HepG2 (cell line): ENCODE measurements at regions not wholly inside any gene's neighbourhood (a gene's known extent, or its start where the extent isn't known, plus 50 kb on each side); places are given as distances from the start of the nearest gene placed in this dataset.

Experiments
- ATAC-seq: fragments of 200-7000 bp; cut with Tn5 transposase; 3 replicates; pipeline ENCODE4 v1.9.1; 2020; ENCODE audit warnings: mild to moderate bottlenecking, moderate library complexity
- BruUV-seq: library from RNA; stranded (reverse); fragments of 400-500 nt; replicated peaks from 2 replicates; lab custom pipeline; 2021; lab: Mats Ljungman, UMichigan
- CTCF ChIA-PET: fragments of 300-600 bp; formaldehyde crosslinking; extraction: SDS; loops from one replicate; lab custom pipeline; 2021; ENCODE audit warnings: low total read pairs, inconsistent platforms, low intra/inter-chr PET ratio; lab: Yijun Ruan, JAX
- POLR2A ChIA-PET: fragments of 350-600 bp; sonication (Branson Sonifier 250); formaldehyde crosslinking; loops from one replicate; lab custom pipeline; 2020; ENCODE audit warnings: antibody characterized with exemption, inconsistent platforms; lab: Yijun Ruan, JAX
- DNase-seq: peaks from one replicate; pipeline ENCODE4 v3.0.0-alpha.2; 2015; ENCODE audit warnings: low spot score
- FAIRE-seq: peaks from 3 replicates; lab custom pipeline; 2011; peaks lifted over from hg19 to GRCh38; lab: Jason Lieb, UNC
- H2AFZ ChIP-seq: one replicate; pipeline ENCODE4 v1.6.1; 2011; ENCODE audit warnings: low read length, inconsistent platforms
- H3K27ac ChIP-seq: fragments of 300-600 bp; 3 replicates; pipeline ENCODE4 v1.8.0; 2011; ENCODE audit warnings: mixed run types, mild to moderate bottlenecking, mixed read lengths, low read length, inconsistent platforms; ENCODE audit not compliant: insufficient read depth; ENCODE audit errors: extremely low read length
- H3K27me3 ChIP-seq, 2 experiments: fragments of 200-600 bp in 1 of 2; 2 replicates in 1 of 2; 3 replicates in 1 of 2; pipeline versions ENCODE4 v1.6.0 to v1.8.0; 2011; ENCODE audit warnings: low read length in 2 of 2, mild to moderate bottlenecking in 2 of 2, moderate library complexity in 2 of 2, inconsistent platforms in 1 of 2; ENCODE audit not compliant: insufficient read depth in 2 of 2, control insufficient read depth in 1 of 2
- H3K36me3 ChIP-seq, 2 experiments: fragments of 200-600 bp in 1 of 2; replicated peaks in 1 of 2; 2 replicates in 1 of 2; 3 replicates in 1 of 2; pipeline versions ENCODE4 v1.5.1 to v1.8.0; 2011; ENCODE audit warnings: low read length in 2 of 2, inconsistent platforms in 1 of 2; ENCODE audit not compliant: insufficient read depth in 2 of 2, control insufficient read depth in 1 of 2
- H3K4me1 ChIP-seq: 2 replicates; pipeline ENCODE4 v1.5.1; 2012; ENCODE audit warnings: low read length, inconsistent platforms; ENCODE audit not compliant: insufficient read depth
- H3K4me2 ChIP-seq: 2 replicates; pipeline ENCODE4 v1.6.0; 2011; ENCODE audit warnings: low read depth, low read length, inconsistent platforms
- H3K4me3 ChIP-seq, 3 experiments: fragments of 200-600 bp in 1 of 3; sonication (generic), shearing (Covaris generic) in 1 of 3; replicated peaks in 1 of 3; 2 replicates each; pipeline ENCODE4 v1.5.1; 2011 to 2016; ENCODE audit warnings: low read length in 3 of 3, inconsistent platforms in 2 of 3, low read depth in 2 of 3, mild to moderate bottlenecking in 2 of 3, control low read depth in 1 of 3, mixed read lengths in 1 of 3; ENCODE audit not compliant: insufficient read depth in 1 of 3
- H3K79me2 ChIP-seq: one replicate; pipeline ENCODE4 v1.6.1; 2011; ENCODE audit warnings: low read length, inconsistent platforms; ENCODE audit not compliant: insufficient read depth
- H3K9ac ChIP-seq: 2 replicates; pipeline ENCODE4 v1.6.0; 2011; ENCODE audit warnings: mild to moderate bottlenecking, low read depth, low read length, inconsistent platforms; ENCODE audit not compliant: insufficient read depth
- H3K9me3 ChIP-seq: 2 replicates; pipeline ENCODE4 v1.5.1; 2012; ENCODE audit warnings: mild to moderate bottlenecking, low read length
- H4K20me1 ChIP-seq: 2 replicates; pipeline ENCODE4 v1.6.0; 2011; ENCODE audit warnings: inconsistent platforms, mild to moderate bottlenecking, low read length, moderate library complexity; ENCODE audit not compliant: insufficient read depth
- ATF7 ChIP-seq, 2 experiments: fragments of 450-650 bp in 1 of 2; sonication (generic) in 1 of 2; formaldehyde crosslinking in 1 of 2; IDR thresholded peaks; 2 replicates each; pipeline versions ENCODE4 v1.4.0 to v1.6.1; 2016 to 2020; ENCODE audit warnings: antibody characterized with exemption in 1 of 2, mild to moderate bottlenecking in 1 of 2, missing genetic modification reagents in 1 of 2
- BHLHE40 ChIP-seq: IDR thresholded peaks from 2 replicates; pipeline ENCODE4 v1.6.1; 2011; ENCODE audit warnings: low read length, improper control_type of control experiment
- SMAD3 ChIP-seq: sonication (generic); formaldehyde crosslinking; IDR thresholded peaks from 2 replicates; pipeline ENCODE4 v1.4.0; 2020; ENCODE audit warnings: missing genetic modification reagents
- SMAD9 ChIP-seq: sonication (generic); formaldehyde crosslinking; IDR thresholded peaks from 2 replicates; pipeline ENCODE4 v1.5.1; 2020; ENCODE audit warnings: mild to moderate bottlenecking, missing genetic modification reagents
- SNAI1 ChIP-seq: sonication (generic); formaldehyde crosslinking; IDR thresholded peaks from 2 replicates; pipeline ENCODE4 v1.5.0; 2020; ENCODE audit warnings: mild to moderate bottlenecking, missing genetic modification reagents, borderline replicate concordance
- ZNF563 ChIP-seq: sonication (generic); formaldehyde crosslinking; IDR thresholded peaks from 2 replicates; pipeline ENCODE4 v1.8.0; 2022; ENCODE audit warnings: mild to moderate bottlenecking, moderate library complexity, missing genetic modification reagents
- WGBS: methylation state at CpG from one replicate; pipeline ENCODE4 v1.1.6; 2017; ENCODE audit warnings: low lambda C conversion rate; 5-methylcytosine and 5-hydroxymethylcytosine counted together
- in situ Hi-C: cut with HindIII; loops from 2 replicates; pipeline ENCODE4 v1.10.0; 2017; ENCODE audit warnings: low pct_unique_long_range_greater_than_20kb; ENCODE audit not compliant: extremely low pct_ligation_motif_present
- intact Hi-C: fragments of 100-400 bp; cut with micrococcal nuclease; formaldehyde crosslinking; loops from one replicate; pipeline ENCODE4 v1.10.0; 2022; ENCODE audit not compliant: unreplicated experiment
- TF ChIP-seq, protein P1 (sequence below): sonication (generic); formaldehyde crosslinking; IDR thresholded peaks from 2 replicates; pipeline ENCODE4 v1.5.1; 2020; ENCODE audit warnings: mild to moderate bottlenecking, missing genetic modification reagents, moderate library complexity
- TF ChIP-seq, protein P2 (sequence below): sonication (generic); formaldehyde crosslinking; IDR thresholded peaks from 2 replicates; pipeline ENCODE4 v1.4.0; 2020; ENCODE audit warnings: missing genetic modification reagents

- TF ChIP-seq, protein P1, sequence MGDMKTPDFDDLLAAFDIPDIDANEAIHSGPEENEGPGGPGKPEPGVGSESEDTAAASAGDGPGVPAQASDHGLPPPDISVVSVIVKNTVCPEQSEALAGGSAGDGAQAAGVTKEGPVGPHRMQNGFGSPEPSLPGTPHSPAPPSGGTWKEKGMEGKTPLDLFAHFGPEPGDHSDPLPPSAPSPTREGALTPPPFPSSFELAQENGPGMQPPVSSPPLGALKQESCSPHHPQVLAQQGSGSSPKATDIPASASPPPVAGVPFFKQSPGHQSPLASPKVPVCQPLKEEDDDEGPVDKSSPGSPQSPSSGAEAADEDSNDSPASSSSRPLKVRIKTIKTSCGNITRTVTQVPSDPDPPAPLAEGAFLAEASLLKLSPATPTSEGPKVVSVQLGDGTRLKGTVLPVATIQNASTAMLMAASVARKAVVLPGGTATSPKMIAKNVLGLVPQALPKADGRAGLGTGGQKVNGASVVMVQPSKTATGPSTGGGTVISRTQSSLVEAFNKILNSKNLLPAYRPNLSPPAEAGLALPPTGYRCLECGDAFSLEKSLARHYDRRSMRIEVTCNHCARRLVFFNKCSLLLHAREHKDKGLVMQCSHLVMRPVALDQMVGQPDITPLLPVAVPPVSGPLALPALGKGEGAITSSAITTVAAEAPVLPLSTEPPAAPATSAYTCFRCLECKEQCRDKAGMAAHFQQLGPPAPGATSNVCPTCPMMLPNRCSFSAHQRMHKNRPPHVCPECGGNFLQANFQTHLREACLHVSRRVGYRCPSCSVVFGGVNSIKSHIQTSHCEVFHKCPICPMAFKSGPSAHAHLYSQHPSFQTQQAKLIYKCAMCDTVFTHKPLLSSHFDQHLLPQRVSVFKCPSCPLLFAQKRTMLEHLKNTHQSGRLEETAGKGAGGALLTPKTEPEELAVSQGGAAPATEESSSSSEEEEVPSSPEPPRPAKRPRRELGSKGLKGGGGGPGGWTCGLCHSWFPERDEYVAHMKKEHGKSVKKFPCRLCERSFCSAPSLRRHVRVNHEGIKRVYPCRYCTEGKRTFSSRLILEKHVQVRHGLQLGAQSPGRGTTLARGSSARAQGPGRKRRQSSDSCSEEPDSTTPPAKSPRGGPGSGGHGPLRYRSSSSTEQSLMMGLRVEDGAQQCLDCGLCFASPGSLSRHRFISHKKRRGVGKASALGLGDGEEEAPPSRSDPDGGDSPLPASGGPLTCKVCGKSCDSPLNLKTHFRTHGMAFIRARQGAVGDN (CRISPR knock-in tag): no peak
- TF ChIP-seq, protein P2, sequence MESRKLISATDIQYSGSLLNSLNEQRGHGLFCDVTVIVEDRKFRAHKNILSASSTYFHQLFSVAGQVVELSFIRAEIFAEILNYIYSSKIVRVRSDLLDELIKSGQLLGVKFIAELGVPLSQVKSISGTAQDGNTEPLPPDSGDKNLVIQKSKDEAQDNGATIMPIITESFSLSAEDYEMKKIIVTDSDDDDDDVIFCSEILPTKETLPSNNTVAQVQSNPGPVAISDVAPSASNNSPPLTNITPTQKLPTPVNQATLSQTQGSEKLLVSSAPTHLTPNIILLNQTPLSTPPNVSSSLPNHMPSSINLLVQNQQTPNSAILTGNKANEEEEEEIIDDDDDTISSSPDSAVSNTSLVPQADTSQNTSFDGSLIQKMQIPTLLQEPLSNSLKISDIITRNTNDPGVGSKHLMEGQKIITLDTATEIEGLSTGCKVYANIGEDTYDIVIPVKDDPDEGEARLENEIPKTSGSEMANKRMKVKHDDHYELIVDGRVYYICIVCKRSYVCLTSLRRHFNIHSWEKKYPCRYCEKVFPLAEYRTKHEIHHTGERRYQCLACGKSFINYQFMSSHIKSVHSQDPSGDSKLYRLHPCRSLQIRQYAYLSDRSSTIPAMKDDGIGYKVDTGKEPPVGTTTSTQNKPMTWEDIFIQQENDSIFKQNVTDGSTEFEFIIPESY (CRISPR knock-in tag): no peak
- TF ChIP-seq SMAD9 (CRISPR knock-in tag) (no peak), SNAI1 (CRISPR knock-in tag) (no peak), ZNF563 (CRISPR knock-in tag) (no peak), BHLHE40 (no peak)
These were observed 904.2 kb downstream of the ADGRL2 start (continued) for GRCh38 chr1:82704966-82705365.

DNA sequence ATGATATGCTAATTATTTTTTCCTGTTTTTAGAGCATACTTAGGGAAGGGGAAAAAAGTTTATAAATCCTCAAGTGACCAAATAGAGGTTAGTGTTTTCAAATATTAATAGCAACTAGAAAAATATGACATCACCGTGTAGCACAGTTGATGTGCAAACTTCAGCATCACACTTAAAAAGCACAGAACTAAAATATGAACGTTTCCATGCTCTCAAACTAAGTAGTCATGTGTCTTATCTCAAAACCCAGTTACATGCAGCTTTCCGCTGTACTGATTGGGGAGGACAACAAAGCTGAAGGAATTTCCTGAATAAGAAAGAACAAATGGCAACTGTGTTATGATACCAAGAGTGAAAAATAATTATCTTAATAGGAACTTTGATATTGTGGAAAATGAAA is 903.7 kb downstream of the ADGRL2 start:
- H3K79me2 ChIP-seq: no peaks in the 10 kb centered on the region
- ChIA-PET CTCF (no interaction called here), POLR2A (no interaction called here)
- in situ Hi-C loops (no loop called here), intact Hi-C loops (no loop called here)
- H3K4me3 ChIP-seq: no peak overlapping the region
- TF ChIP-seq ATF7 (IDR thresholded peaks at IDR 0.05): peak; percentile 52
- TF ChIP-seq ATF7 (CRISPR knock-in tag; IDR thresholded peaks at IDR 0.05): no peak
- TF ChIP-seq SMAD3 (CRISPR knock-in tag): no peak
- H3K27ac ChIP-seq: no peak overlapping the region
- H2AFZ ChIP-seq: no peak overlapping the region
- no TSS peak for BruUV-seq
- WGBS: 33% methylated on average over 3 of the region's 3 CpGs
- no peaks in the 10 kb centered on the region for H3K4me1 ChIP-seq
- FAIRE-seq (no peak), ATAC-seq (no peak), DNase-seq (no peak)
- no peaks in the 10 kb centered on the region for H3K36me3 ChIP-seq
- no peak overlapping the region for H3K9ac ChIP-seq
- peaks cover 67% of the 10 kb centered on the region for H3K9me3 ChIP-seq
- no peaks in the 10 kb centered on the region for H3K27me3 ChIP-seq
- H3K4me2 ChIP-seq: no peak overlapping the region
- H4K20me1 ChIP-seq: no peaks in the 10 kb centered on the region
